GM10248 (cell line): ENCODE measurements at regions not wholly inside any gene's neighbourhood (a gene's known extent, or its start where the extent isn't known, plus 50 kb on each side); places are given as distances from the start of the nearest gene placed in this dataset.

Experiments used
- CTCF ChIA-PET: fragments of 300-600 bp; sonication (Branson Sonifier 250); formaldehyde crosslinking; extraction: SDS; loops from one replicate; lab custom pipeline; 2021; ENCODE audit warnings: antibody characterized with exemption; lab: Yijun Ruan, JAX
- POLR2A ChIA-PET: fragments of 350-650 bp; sonication (Branson Sonifier 250); formaldehyde crosslinking; extraction: SDS; loops from one replicate; lab custom pipeline; 2020; ENCODE audit warnings: antibody characterized with exemption; lab: Yijun Ruan, JAX
- DNase-seq: peaks from one replicate; pipeline ENCODE4 v3.0.0; 2012; ENCODE audit errors: extremely low spot score
- TF ChIP-seq, protein P1 (sequence below): IDR thresholded peaks from 2 replicates; pipeline ENCODE4 v1.5.1; 2012; ENCODE audit warnings: mild to moderate bottlenecking, low read depth; ENCODE audit errors: extremely low read depth, missing control alignments, control extremely low read depth

DNA sequence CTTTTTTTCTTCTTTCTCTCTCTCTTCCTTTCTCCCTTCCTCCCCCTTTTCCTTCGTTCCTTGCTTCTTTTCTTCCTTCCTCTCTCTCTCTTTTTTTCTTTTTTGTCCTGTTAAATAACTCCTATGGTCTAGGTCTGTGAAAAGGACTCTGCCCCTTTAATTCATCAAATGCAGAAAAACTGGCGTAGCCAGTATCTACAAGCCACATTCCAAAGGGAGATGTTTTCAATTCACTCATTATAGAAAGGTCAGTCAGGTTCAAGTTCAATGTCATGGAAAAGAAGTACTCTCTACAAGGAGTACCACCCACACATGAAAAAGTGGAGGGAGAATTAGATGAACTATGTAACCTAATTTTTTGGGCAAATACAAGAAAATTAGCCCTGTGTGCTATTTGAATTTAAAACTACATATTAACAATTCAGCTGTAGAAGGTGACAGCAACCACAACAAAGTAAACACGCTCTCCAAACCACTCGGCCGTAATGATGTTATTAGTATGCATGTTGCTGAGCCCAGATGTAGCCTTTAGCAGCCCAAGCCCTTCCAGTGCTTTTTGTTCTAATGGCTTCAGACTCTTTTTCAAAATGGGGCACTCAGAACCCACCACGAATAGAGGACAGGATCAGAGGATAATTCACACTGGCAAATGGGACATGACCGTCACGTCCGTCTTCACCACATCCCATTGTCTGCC, 735.4 kb upstream of the FANCL start:
- TF ChIP-seq, protein P1, sequence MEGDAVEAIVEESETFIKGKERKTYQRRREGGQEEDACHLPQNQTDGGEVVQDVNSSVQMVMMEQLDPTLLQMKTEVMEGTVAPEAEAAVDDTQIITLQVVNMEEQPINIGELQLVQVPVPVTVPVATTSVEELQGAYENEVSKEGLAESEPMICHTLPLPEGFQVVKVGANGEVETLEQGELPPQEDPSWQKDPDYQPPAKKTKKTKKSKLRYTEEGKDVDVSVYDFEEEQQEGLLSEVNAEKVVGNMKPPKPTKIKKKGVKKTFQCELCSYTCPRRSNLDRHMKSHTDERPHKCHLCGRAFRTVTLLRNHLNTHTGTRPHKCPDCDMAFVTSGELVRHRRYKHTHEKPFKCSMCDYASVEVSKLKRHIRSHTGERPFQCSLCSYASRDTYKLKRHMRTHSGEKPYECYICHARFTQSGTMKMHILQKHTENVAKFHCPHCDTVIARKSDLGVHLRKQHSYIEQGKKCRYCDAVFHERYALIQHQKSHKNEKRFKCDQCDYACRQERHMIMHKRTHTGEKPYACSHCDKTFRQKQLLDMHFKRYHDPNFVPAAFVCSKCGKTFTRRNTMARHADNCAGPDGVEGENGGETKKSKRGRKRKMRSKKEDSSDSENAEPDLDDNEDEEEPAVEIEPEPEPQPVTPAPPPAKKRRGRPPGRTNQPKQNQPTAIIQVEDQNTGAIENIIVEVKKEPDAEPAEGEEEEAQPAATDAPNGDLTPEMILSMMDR: no peak
- no peak for DNase-seq
- ChIA-PET CTCF (no interaction called here), POLR2A (no interaction called here)

DNA sequence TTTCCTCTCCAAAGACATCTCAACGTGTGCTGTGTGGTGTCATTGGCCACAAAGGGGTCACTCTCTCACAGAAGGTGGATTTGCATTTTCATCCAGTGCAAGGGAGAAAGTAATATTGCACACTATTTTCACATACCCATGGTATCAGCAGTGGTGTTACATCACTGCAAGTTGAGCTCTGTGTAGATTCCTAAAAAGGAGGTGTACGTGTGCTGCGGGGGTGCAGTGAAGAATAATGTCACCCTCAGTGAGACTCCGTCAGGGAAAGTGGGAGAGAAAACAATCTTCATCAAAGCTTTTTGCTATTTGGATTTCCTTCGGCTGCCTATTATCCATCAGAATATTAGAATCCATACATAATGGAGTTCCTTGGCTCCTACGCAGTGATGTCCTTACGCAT, 733.8 kb upstream of the FANCL start:
- TF ChIP-seq, protein P1: no peak
- no peak for DNase-seq
- ChIA-PET CTCF (interaction anchor here (1.5 kb wide), 1 partner anchor 15 kb away, joined by 3 read pairs; no protein-coding TSS in a partner anchor), POLR2A (no interaction called here)

DNA sequence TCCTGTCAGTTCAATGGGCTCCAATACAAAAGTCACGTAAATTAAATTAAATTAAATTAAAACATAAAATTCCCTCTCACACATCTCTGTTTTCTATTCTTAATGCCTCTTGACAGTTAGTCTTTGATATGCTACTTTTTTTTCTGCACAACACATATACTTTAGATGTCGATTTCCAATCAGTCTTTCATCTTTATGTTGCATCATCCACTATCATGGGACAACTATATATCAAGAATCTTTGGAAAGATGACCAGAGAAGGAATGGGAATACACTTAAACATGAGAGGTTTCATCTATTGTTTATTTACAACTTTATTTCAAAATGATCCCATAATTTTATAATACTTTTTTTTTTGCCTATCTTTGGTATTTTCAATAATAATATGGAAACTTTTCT, 733.3 kb upstream of the FANCL start:
- no peak for DNase-seq
- CTCF ChIA-PET: interaction anchor here (1.5 kb wide), 1 partner anchor 16 kb away, joined by 3 read pairs; no protein-coding TSS in a partner anchor
- TF ChIP-seq, protein P1: no peak
- POLR2A ChIA-PET: no interaction called here

DNA sequence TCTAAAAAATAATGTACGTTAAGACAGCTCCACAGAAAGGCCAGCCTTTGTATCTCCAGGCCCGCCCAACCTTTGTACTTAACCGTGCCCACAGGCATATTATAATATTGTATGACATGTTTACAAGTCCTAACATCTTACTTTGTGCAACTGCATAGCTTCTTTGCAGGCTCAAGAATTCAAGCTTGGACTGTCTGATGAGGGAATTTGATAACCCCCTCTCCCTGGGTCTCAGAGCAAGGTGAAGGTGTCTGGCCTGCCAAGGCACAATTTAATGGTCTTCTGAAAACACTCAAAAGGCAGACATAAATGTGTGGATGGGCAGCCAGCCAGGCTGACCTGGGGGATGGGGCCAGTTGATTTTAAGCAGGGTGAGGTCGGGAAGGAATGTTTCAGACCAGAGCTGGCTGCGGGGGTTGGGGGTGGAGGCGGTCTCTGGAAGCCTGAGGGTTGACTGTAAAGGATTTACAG, 732.7 kb upstream of the FANCL start:
- TF ChIP-seq, protein P1: no peak
- DNase-seq: no peak
- POLR2A ChIA-PET: no interaction called here
- CTCF ChIA-PET: no interaction called here

DNA sequence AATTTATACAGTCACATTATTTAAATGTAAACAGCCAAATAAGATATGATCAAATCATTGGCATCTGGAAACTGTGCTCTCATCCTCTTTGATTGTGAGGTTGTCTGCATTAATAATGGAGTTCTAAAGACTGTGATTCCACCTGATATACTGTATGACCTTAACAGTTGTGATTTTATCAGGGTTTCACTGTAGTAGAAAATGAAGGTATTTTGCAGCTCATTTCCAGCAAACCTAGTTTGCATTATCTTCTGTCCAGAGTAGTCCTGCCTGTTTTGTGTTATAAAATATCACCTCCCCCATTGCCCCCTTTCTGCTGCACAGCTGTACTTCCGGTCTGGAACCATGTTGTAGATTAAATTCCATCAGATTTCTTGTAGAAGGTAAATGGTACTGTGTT, 731.6 kb upstream of the FANCL start:
- no peak for DNase-seq
- TF ChIP-seq, protein P1: no peak
- POLR2A ChIA-PET: no interaction called here
- CTCF ChIA-PET: interaction anchor here (1.1 kb wide), 1 partner anchor 8 kb away, joined by 4 read pairs; no protein-coding TSS in a partner anchor

DNA sequence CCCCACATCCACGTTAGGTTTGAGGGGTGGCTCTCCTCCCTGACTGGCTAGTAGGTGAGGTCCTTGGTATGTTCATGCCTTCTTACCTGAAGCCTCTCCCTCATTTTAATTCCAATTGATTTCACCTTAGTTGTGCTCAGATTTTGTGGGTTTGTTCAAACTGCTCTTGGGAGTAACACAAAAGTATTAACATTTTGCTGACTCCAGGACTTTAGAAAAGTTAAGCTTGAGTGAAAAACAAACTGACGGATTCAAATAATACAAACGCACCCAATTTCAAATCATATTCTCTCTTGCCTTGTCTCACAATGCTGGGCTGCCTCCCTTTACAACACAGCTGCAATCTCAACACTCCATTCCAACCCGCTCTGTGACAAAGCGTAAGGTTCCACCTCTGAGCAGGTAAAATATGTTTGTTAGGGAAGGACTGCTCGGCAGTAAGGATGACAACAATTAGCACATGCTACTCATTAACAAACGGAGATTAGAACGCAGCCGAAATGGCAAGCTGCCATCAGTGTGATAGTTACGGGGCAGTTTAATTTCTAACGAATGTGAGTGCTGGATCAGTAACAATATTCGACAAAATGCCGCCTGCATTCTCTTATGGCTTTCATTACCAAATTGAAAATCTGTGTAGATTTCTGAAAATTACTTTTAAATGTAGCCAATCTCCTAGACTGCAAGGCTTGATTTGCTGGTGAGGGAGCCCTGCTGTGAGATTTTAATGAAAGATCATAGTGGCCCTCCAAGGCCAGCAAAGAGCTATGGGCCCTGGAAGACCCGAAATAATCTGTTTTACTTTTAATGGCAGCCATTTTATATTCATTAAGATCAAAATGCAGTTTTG, 730.6 kb upstream of the FANCL start:
- CTCF ChIA-PET: interaction anchor here (1.1 kb wide), 1 partner anchor 9 kb away, joined by 4 read pairs; no protein-coding TSS in a partner anchor
- TF ChIP-seq, protein P1: no peak
- POLR2A ChIA-PET: no interaction called here

More for the DNA sequence above, 730.6 kb upstream of the FANCL start:
- no peak for DNase-seq
